GM06990 (cell line): ENCODE measurements at regions not wholly inside any gene's neighbourhood (a gene's known extent, or its start where the extent isn't known, plus 50 kb on each side); places are given as distances from the start of the nearest gene placed in this dataset.

ENCODE experiments used
- DNase-seq: peaks from one replicate; pipeline ENCODE4 v3.0.0-alpha.2; 2011; ENCODE audit not compliant: insufficient read length; ENCODE audit errors: extremely low read depth
- H3K27me3 ChIP-seq: replicated peaks from 2 replicates; pipeline ENCODE4 v1.6.0; 2011; ENCODE audit warnings: low read length; ENCODE audit not compliant: control insufficient read depth, insufficient read depth
- H3K36me3 ChIP-seq: 2 replicates; pipeline ENCODE4 v1.5.1; 2011; ENCODE audit warnings: low read length; ENCODE audit not compliant: control insufficient read depth, insufficient read depth
- H3K4me3 ChIP-seq: replicated peaks from 2 replicates; pipeline ENCODE4 v1.5.1; 2011; ENCODE audit warnings: low read depth, mild to moderate bottlenecking, control low read depth, low read length
- CTCF ChIP-seq: IDR thresholded peaks from 2 replicates; pipeline ENCODE4 v1.5.1; 2011; ENCODE audit warnings: low read length, control low read depth, mild to moderate bottlenecking, inconsistent platforms; ENCODE audit not compliant: insufficient read depth, poor library complexity, severe bottlenecking

GRCh38 chr1:213749558-213749957, 238.2 kb upstream of the PROX1 start:
- TF ChIP-seq CTCF, result no peak
- H3K27me3 ChIP-seq, result no peaks in the 10 kb centered on the region
- H3K4me3 ChIP-seq, result no peak overlapping the region
- H3K36me3 ChIP-seq, result no peaks in the 10 kb centered on the region
- DNase-seq, result no peak

- no peak for TF ChIP-seq CTCF
- Histone ChIP-seq H3K4me3 (no peak overlapping the region), H3K27me3 (no peaks in the 10 kb centered on the region), H3K36me3 (no peaks in the 10 kb centered on the region)
- DNase-seq, result no peak
Observed at GRCh38 chr1:213750231-213751063, 237.3 kb upstream of the PROX1 start.

GRCh38 chr1:213751064-213751397, 236.7 kb upstream of the PROX1 start:
- TF ChIP-seq CTCF, result no peak
- Histone ChIP-seq H3K36me3 (no peaks in the 10 kb centered on the region), H3K4me3 (no peak overlapping the region), H3K27me3 (no peaks in the 10 kb centered on the region)
- DNase-seq, result no peak

GRCh38 chr1:213759359-213760181, 228.2 kb upstream of the PROX1 start:
- no peak for DNase-seq
- TF ChIP-seq CTCF, result no peak
- Histone ChIP-seq H3K27me3 (no peaks in the 10 kb centered on the region; the same call in 1 of the 2 replicates), H3K4me3 (no peak overlapping the region), H3K36me3 (no peaks in the 10 kb centered on the region)

- TF ChIP-seq CTCF, result no peak
- Histone ChIP-seq H3K27me3 (no peaks in the 10 kb centered on the region; the same call in none of the 2 replicates), H3K36me3 (no peaks in the 10 kb centered on the region), H3K4me3 (no peak overlapping the region)
- no peak for DNase-seq
Observed at GRCh38 chr1:213761845-213762407, 225.8 kb upstream of the PROX1 start.
